GM12878 (cell line): ENCODE measurements at regions not wholly inside any gene's neighbourhood (a gene's known extent, or its start where the extent isn't known, plus 50 kb on each side); places are given as distances from the start of the nearest gene placed in this dataset.
"Not testable (repeated sequence)": the region's sequence is repeated elsewhere in the genome, so short reads cannot be mapped to it uniquely, and the experiment has no call there.

Experiments
- ATAC-seq: fragments of 200-7000 bp; cut with Tn5 transposase; 3 replicates; pipeline ENCODE4 v1.9.1; 2020; ENCODE audit warnings: mild to moderate bottlenecking, moderate library complexity
- BruUV-seq: library from RNA; stranded (reverse); fragments of 400-500 nt; replicated peaks from 2 replicates; lab custom pipeline; 2021; lab: Mats Ljungman, UMichigan
- CTCF ChIA-PET: fragments of 300-600 bp; sonication (Branson Sonifier 250); formaldehyde crosslinking; extraction: SDS; loops from one replicate; lab custom pipeline; 2021; ENCODE audit warnings: inconsistent platforms; lab: Yijun Ruan, JAX
- POLR2A ChIA-PET: fragments of 350-600 bp; formaldehyde crosslinking; extraction: SDS; loops from one replicate; lab custom pipeline; 2021; ENCODE audit warnings: inconsistent platforms; lab: Charles Lee
- RAD21 ChIA-PET: fragments of 300-600 bp; sonication (Branson Sonifier 250); formaldehyde crosslinking; loops from one replicate; lab custom pipeline; 2023; ENCODE audit warnings: antibody characterized with exemption; ENCODE audit not compliant: unreplicated experiment; lab: Charles Lee
- SMC1A ChIA-PET: fragments of 300-600 bp; sonication (Branson Sonifier 250); formaldehyde crosslinking; loops from one replicate; lab custom pipeline; 2023; ENCODE audit not compliant: unreplicated experiment, uncharacterized antibody; lab: Charles Lee
- DNase-seq: peaks from one replicate; pipeline ENCODE4 v3.0.0-alpha.2; 2011; ENCODE audit warnings: low read depth, low spot score
- FAIRE-seq: peaks from 3 replicates; lab custom pipeline; 2011; peaks lifted over from hg19 to GRCh38; lab: Jason Lieb, UNC
- H2AFZ ChIP-seq: 2 replicates; pipeline ENCODE4 v1.6.0; 2011; ENCODE audit warnings: low read depth, low read length, control low read depth; ENCODE audit not compliant: control insufficient read depth
- H3K27ac ChIP-seq: 2 replicates; pipeline ENCODE4 v1.5.1; 2011; ENCODE audit warnings: control low read depth; ENCODE audit not compliant: control insufficient read depth, insufficient read depth
- H3K27me3 ChIP-seq, 2 experiments: replicated peaks in 1 of 2; 2 replicates each; pipeline versions ENCODE4 v1.6.0 to v1.6.1; 2011; ENCODE audit warnings: low read length in 1 of 2; ENCODE audit not compliant: control insufficient read depth in 2 of 2, insufficient read depth in 2 of 2
- H3K36me3 ChIP-seq, 2 experiments: 2 replicates each; pipeline ENCODE4 v1.5.1; 2011; ENCODE audit warnings: low read length in 1 of 2; ENCODE audit not compliant: control insufficient read depth in 2 of 2, insufficient read depth in 2 of 2
- H3K4me1 ChIP-seq: 2 replicates; pipeline ENCODE4 v1.6.1; 2011; ENCODE audit warnings: mild to moderate bottlenecking, low read length, moderate library complexity, mixed read lengths; ENCODE audit not compliant: control insufficient read depth, insufficient read depth
- H3K4me2 ChIP-seq: 2 replicates; pipeline ENCODE4 v1.6.0; 2011; ENCODE audit warnings: control low read depth; ENCODE audit not compliant: control insufficient read depth, insufficient read depth
- H3K4me3 ChIP-seq: fragments of 200-600 bp; sonication (generic); 2 replicates; pipeline ENCODE4 v1.5.1; 2016
- H3K79me2 ChIP-seq: 2 replicates; pipeline ENCODE4 v1.6.0; 2011; ENCODE audit warnings: low read length; ENCODE audit not compliant: control insufficient read depth, insufficient read depth
- H3K9ac ChIP-seq: 2 replicates; pipeline ENCODE4 v1.8.0; 2011; ENCODE audit warnings: low read length, control low read depth, mixed read lengths; ENCODE audit not compliant: control insufficient read depth, insufficient read depth
- H3K9me3 ChIP-seq: replicated peaks from 3 replicates; pipeline ENCODE4 v1.5.1; 2011; ENCODE audit warnings: mild to moderate bottlenecking, low read length; ENCODE audit not compliant: control insufficient read depth, insufficient read depth
- H4K20me1 ChIP-seq: 2 replicates; pipeline ENCODE4 v1.6.0; 2011; ENCODE audit not compliant: control insufficient read depth, insufficient read depth
- BCL11A ChIP-seq: IDR thresholded peaks from 2 replicates; pipeline ENCODE4 v1.6.1; 2011; ENCODE audit warnings: low read depth, low read length
- ETV6 ChIP-seq, 2 experiments: fragments of 450-650 bp in 1 of 2; IDR thresholded peaks in 1 of 2; conservative IDR thresholded peaks in 1 of 2; 2 replicates each; pipeline ENCODE4 v1.6.1; 2014; ENCODE audit warnings: antibody characterized with exemption in 1 of 2, borderline replicate concordance in 1 of 2, low read depth in 1 of 2, mild to moderate bottlenecking in 1 of 2, moderate library complexity in 1 of 2
- JUND ChIP-seq: IDR thresholded peaks from 2 replicates; pipeline ENCODE4 v1.6.1; 2012; ENCODE audit warnings: low read depth, mild to moderate bottlenecking, low read length, improper control_type of control experiment, moderate library complexity
- NFXL1 ChIP-seq: fragments of 450-650 bp; IDR thresholded peaks from 2 replicates; pipeline ENCODE4 v1.6.1; 2017; ENCODE audit warnings: antibody characterized with exemption, mild to moderate bottlenecking, borderline replicate concordance
- SMC3 ChIP-seq: IDR thresholded peaks from 2 replicates; pipeline ENCODE4 v1.6.1; 2011; ENCODE audit warnings: low read length, improper control_type of control experiment, borderline replicate concordance
- WGBS: methylation state at CpG from one replicate; pipeline ENCODE4 v1.1.6; 2016; ENCODE audit warnings: low lambda C conversion rate; ENCODE audit not compliant: insufficient replicate concordance, insufficient coverage; ENCODE audit errors: missing lambda C conversion rate; 5-methylcytosine and 5-hydroxymethylcytosine counted together
- in situ Hi-C: fragments of 300-500 bp; cut with MboI; formaldehyde crosslinking; loops from 9 replicates; pipeline ENCODE4 v1.14.3; 2018; ENCODE audit warnings: mixed read lengths
- intact Hi-C: fragments of 100-400 bp; cut with micrococcal nuclease; formaldehyde crosslinking; loops from one replicate; pipeline ENCODE4 v1.14.2; 2022; ENCODE audit not compliant: unreplicated experiment

- TF ChIP-seq JUND (no peak), NFXL1 (no peak), SMC3 (no peak), BCL11A (no peak), ETV6 (conservative IDR thresholded peaks at IDR 0.05 in 1 of 2, IDR thresholded peaks at IDR 0.05 in 1 of 2; ENCODE audit: borderline replicate concordance in 1 of 2, low read depth in 1 of 2) (no peak)
These were observed 72.7 kb upstream of the IL33 start (continued) for GRCh38 chr9:6142799-6143454.

GRCh38 chr9:6135780-6136179 lies 79.8 kb upstream of the IL33 start:
- H3K9ac ChIP-seq, ATAC-seq, intact Hi-C loops, in situ Hi-C loops, BruUV-seq, H3K79me2 ChIP-seq, H3K9me3 ChIP-seq, DNase-seq, H3K4me2 ChIP-seq, H2AFZ ChIP-seq, POLR2A ChIA-PET, FAIRE-seq, H4K20me1 ChIP-seq, H3K4me3 ChIP-seq, RAD21 ChIA-PET, H3K27me3 ChIP-seq, H3K27ac ChIP-seq, H3K36me3 ChIP-seq: not testable (repeated sequence)
- CTCF ChIA-PET, result interaction anchor here (1.4 kb wide), 1 partner anchor 171 kb away, joined by 3 read pairs; no protein-coding TSS in a partner anchor
- SMC1A ChIA-PET, result interaction anchor here (1.2 to 1.6 kb wide), 3 partner anchors 17 to 170 kb away, joined by 3 to 5 read pairs (median 4); no protein-coding TSS in a partner anchor
- peaks cover 15% of the 10 kb centered on the region for H3K4me1 ChIP-seq
- 90% methylated on average over 17 of the region's 25 CpGs for WGBS
